Neutrophil (primary cell): ENCODE measurements at regions not wholly inside any gene's neighbourhood (a gene's known extent, or its start where the extent isn't known, plus 50 kb on each side); places are given as distances from the start of the nearest gene placed in this dataset.
"Not testable (repeated sequence)": the region's sequence is repeated elsewhere in the genome, so short reads cannot be mapped to it uniquely, and the experiment has no call there.

Source experiments
- H3K27ac ChIP-seq: fragments of 200-600 bp; sonication (generic); 2 replicates; pipeline ENCODE4 v1.5.1; 2016; ENCODE audit warnings: mild to moderate bottlenecking, moderate library complexity
- H3K27me3 ChIP-seq: fragments of 200-600 bp; sonication (generic); 2 replicates; pipeline ENCODE4 v1.6.0; 2016; ENCODE audit warnings: mild to moderate bottlenecking
- H3K36me3 ChIP-seq: fragments of 200-600 bp; sonication (generic); 2 replicates; pipeline ENCODE4 v1.5.1; 2017
- H3K4me1 ChIP-seq, 2 experiments: fragments of 200-600 bp in 1 of 2; sonication (generic) in 1 of 2; 1 replicate in 1 of 2; 2 replicates in 1 of 2; pipeline versions ENCODE4 v1.5.1 to v1.6.1; 2013 to 2016; ENCODE audit warnings: low read depth in 1 of 2, low read length in 1 of 2, mild to moderate bottlenecking in 1 of 2, moderate library complexity in 1 of 2; ENCODE audit not compliant: control insufficient read depth in 1 of 2, insufficient read depth in 1 of 2
- H3K4me3 ChIP-seq, 2 experiments: fragments of 200-600 bp in 1 of 2; sonication (generic) in 1 of 2; 1 replicate in 1 of 2; 2 replicates in 1 of 2; pipeline ENCODE4 v1.5.1; 2013 to 2016; ENCODE audit warnings: low read depth in 1 of 2, low read length in 1 of 2, mild to moderate bottlenecking in 1 of 2, moderate library complexity in 1 of 2
- H3K9me3 ChIP-seq: fragments of 200-600 bp; sonication (generic); 2 replicates; pipeline ENCODE4 v1.5.1; 2016
- CTCF ChIP-seq: fragments of 200-600 bp; sonication (generic); IDR thresholded peaks from 2 replicates; pipeline ENCODE4 v1.5.1; 2016; ENCODE audit warnings: antibody characterized with exemption

- H3K36me3 ChIP-seq, result no peaks in the 10 kb centered on the region
- H3K9me3 ChIP-seq, result no peaks in the 10 kb centered on the region
- H3K27ac ChIP-seq, result no peak overlapping the region
- H3K27me3 ChIP-seq, result no peaks in the 10 kb centered on the region
- H3K4me3 ChIP-seq, result no peak overlapping the region
- H3K4me1 ChIP-seq, result no peaks in the 10 kb centered on the region
- TF ChIP-seq CTCF, result no peak
These were observed 55.9 kb upstream of the NXT1 start for GRCh38 chr20:23294671-23295070.

- H3K4me3 ChIP-seq, result no peak overlapping the region
- TF ChIP-seq CTCF, result no peak
- H3K9me3 ChIP-seq, result no peaks in the 10 kb centered on the region
- H3K27ac ChIP-seq, result no peak overlapping the region
- no peaks in the 10 kb centered on the region for H3K27me3 ChIP-seq
- H3K36me3 ChIP-seq, result no peaks in the 10 kb centered on the region
- no peaks in the 10 kb centered on the region for H3K4me1 ChIP-seq
These were observed 56.4 kb upstream of the NXT1 start for GRCh38 chr20:23294166-23294565.

GRCh38 chr20:23293689-23294088 is 56.9 kb upstream of the NXT1 start:
- no peak overlapping the region for H3K4me3 ChIP-seq
- no peaks in the 10 kb centered on the region for H3K36me3 ChIP-seq
- H3K27ac ChIP-seq, result no peak overlapping the region
- H3K4me1 ChIP-seq, result no peaks in the 10 kb centered on the region
- no peaks in the 10 kb centered on the region for H3K9me3 ChIP-seq
- no peak for TF ChIP-seq CTCF
- no peaks in the 10 kb centered on the region for H3K27me3 ChIP-seq

GRCh38 chr20:23292311-23292710 is 58.3 kb upstream of the NXT1 start:
- H3K36me3 ChIP-seq, H3K27me3 ChIP-seq, H3K9me3 ChIP-seq, H3K4me3 ChIP-seq, H3K27ac ChIP-seq, H3K4me1 ChIP-seq: not testable (repeated sequence)

- TF ChIP-seq CTCF, result no peak
- Histone ChIP-seq H3K36me3 (no peaks in the 10 kb centered on the region), H3K4me1 (no peaks in the 10 kb centered on the region)
These were observed 58.9 kb upstream of the NXT1 start for GRCh38 chr20:23291575-23292240.

GRCh38 chr20:23290761-23291574 is 59.6 kb upstream of the NXT1 start:
- H3K4me1 ChIP-seq, result no peaks in the 10 kb centered on the region
- no peak overlapping the region for H3K4me3 ChIP-seq
- H3K36me3 ChIP-seq, result no peaks in the 10 kb centered on the region
- no peak for TF ChIP-seq CTCF
- H3K27ac ChIP-seq, result no peak overlapping the region
- H3K9me3 ChIP-seq, result no peaks in the 10 kb centered on the region
- no peaks in the 10 kb centered on the region for H3K27me3 ChIP-seq

More at GRCh38 chr20:23291575-23292240, 58.9 kb upstream of the NXT1 start:
- Histone ChIP-seq H3K4me3 (no peak overlapping the region), H3K27ac (no peak overlapping the region), H3K9me3 (no peaks in the 10 kb centered on the region), H3K27me3 (no peaks in the 10 kb centered on the region)
